CD4-positive, alpha-beta T cell treated with Interleukin-10 for 1 hour (primary cell): ENCODE measurements at regions not wholly inside any gene's neighbourhood (a gene's known extent, or its start where the extent isn't known, plus 50 kb on each side); places are given as distances from the start of the nearest gene placed in this dataset.

Source experiments
- DNase-seq: peaks from one replicate; pipeline ENCODE4 v3.0.0-alpha.2; 2020

- DNase-seq = no peak
Observed at GRCh38 chr20:19079536-19080299, 132.7 kb upstream of the SLC24A3 start.

- no peak for DNase-seq
Observed at GRCh38 chr20:19081937-19082336, 130.5 kb upstream of the SLC24A3 start.

DNA sequence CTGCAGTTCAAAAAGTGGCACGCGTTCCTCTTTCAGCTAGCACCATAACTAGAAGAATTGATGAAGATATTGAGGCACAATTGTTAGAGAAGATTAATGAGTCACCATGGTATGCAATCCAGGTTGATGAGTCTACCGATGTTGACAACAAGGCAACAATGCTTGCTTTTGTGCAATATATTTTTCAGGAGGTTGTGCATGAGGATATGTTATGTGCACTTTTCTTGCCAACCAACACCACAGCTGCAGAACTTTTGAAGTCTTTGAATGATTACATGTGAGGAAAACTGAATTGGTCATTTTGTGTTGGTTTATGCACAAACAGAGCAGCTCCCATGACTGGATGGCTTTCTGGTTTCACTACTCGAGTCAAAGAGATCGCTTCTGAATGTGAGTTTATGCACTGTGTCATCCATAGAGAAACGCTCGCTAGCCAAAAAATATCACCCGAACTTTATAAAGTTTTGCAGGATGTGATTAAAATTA is 129.3 kb upstream of the SLC24A3 start:
- no peak for DNase-seq

- no peak for DNase-seq
Observed at GRCh38 chr20:19090332-19090731, 122.1 kb upstream of the SLC24A3 start.

- DNase-seq = no peak
Observed at GRCh38 chr20:19094959-19095541, 117.4 kb upstream of the SLC24A3 start.

DNA sequence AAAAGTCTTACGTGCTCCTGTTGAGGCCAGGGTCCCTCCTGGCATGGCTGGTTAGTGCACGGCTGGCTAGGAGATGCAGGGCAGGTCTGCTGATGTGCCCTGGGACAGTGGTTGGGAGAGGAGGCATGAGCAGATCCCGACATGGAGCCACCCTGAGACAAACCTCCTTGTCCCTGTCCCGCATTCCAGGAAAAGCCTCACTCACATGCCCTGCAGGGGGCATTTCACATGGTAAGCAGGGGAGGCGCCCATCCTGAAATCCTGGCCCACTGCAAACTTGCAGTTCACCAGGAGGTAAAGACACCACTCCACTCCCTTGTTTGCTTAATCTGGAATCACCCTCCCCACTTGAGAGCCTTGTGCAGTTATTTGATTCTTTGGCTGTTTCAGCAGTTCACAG is 116.7 kb upstream of the SLC24A3 start:
- no peak for DNase-seq

DNA sequence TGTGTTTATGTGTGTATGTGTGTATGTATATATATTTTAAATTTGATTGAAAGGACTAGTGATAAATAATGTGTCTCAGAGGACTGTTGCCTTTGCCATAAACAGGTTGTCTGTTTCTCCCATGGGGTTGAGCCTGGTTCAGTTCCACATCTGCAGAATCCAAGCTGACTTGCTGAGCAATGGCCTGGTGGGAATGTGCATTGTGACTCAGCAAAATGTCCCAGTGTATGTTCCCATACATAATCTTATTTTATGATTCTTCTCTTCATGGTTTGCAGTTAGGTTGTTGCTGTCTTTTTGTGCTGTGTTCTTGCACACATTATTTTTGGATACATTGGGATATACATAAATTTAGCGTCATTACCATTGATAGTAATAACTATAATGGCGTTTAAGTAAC is 115.6 kb upstream of the SLC24A3 start:
- DNase-seq = no peak

- DNase-seq = no peak
Observed at GRCh38 chr20:19098117-19098516, 114.3 kb upstream of the SLC24A3 start.

GRCh38 chr20:19098806-19099578 is 113.5 kb upstream of the SLC24A3 start:
- no peak for DNase-seq

- DNase-seq = no peak
Observed at GRCh38 chr20:19099596-19100545, 112.6 kb upstream of the SLC24A3 start.

DNA sequence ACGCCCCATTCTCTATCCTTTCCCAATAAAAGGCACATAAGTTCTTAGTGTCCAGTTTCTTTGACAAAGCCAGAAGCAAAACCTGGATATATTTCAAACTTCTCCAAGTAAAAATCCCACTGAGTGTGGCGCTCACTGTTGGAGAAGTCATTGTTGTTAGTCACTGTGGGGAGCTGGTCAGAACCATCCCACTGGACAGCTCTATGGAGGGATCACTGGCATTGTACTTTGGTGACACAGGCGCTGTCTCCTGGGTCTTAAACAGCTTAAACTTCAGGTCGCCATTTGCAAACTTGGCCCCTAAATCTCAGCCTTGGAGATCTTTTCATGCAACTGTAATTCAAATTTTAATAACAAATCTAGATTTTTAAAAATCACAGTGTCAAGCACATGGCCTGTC is 111.5 kb upstream of the SLC24A3 start:
- DNase-seq = no peak

- DNase-seq = no peak
Observed at GRCh38 chr20:19104186-19104585, 108.3 kb upstream of the SLC24A3 start.

DNA sequence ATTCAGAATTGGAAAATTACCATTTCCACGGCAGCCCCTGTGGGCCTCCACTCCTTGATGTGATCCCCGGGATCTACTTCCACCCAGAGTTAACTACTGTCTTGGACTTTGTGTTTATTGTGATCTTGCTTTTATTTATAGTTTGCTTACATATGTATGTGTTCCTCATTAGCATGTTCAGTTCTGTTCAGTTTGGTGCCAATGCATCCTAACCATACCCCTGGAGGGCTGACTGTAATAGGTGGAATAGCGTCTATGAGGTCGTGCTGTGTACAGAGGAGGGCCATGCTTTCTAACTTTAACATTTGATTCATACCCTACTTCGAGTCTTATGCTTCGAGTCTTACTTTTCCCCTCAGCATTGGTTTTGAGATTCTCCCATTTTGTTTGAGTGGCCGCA is 104.3 kb upstream of the SLC24A3 start:
- DNase-seq = no peak

DNA sequence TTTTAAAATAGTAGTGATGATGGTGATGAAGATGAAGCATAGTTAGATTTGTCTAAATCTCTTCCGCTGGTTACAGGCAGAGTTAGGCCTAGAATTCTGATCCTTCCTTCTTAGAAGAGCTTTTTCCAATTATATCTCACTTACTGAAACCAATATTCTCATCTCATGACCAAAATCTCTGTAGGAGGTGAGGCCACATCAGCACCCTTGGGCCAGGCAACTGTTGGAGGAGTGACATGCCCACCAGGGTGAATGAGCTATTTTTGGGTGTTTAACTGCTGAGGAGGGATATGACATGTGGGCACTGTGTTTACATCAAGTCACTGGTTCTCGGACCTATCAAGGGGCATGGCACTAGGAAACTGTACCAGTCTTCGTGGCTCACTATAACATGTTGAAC is 102.2 kb upstream of the SLC24A3 start:
- no peak for DNase-seq

DNA sequence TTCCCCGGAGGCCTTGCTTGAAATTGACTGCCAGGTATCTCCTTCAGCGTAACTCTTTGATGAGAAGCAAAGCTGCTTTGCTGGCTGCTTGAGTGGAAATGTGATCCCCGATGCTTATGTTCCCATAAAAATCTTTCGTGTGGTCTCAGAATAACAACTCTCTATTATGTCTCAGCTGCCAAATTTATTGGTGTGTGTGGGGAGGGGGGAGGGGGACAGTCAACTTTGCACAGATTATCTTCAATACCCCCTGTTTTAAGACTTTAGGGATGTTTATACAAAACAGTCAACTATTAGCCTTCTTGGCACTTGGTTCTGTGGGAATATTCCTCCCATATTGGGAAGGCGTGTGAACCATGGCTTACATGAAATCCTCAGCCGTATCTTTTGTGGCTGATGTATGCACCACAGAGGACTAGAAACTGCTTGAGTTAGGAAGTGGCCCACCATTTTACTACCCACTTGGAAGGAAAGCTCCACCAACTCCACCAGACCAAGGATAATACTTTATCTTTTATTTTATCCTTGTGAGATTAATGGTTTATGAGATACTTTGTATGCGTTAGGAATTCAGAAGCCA is 101.5 kb upstream of the SLC24A3 start:
- no peak for DNase-seq

DNA sequence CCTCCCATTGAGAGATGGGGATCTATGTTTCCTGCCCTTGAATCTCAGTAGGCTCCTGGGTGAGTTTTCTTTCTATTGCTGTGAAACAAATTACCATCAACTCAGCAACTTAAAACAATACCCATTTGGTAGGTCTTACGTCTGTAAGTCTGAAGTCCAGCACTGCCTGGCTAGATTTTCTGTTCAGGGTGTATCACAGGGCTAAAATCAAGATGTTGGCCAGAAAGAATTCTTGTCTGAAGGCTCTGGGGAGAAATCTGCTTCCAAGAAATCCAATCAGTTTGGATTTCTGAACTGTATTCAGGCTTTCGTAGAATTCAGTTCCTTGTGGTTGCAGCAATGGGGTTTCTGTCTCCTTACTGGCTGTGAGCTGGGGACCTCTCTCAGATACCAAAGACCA is 99.6 kb upstream of the SLC24A3 start:
- DNase-seq = no peak

DNA sequence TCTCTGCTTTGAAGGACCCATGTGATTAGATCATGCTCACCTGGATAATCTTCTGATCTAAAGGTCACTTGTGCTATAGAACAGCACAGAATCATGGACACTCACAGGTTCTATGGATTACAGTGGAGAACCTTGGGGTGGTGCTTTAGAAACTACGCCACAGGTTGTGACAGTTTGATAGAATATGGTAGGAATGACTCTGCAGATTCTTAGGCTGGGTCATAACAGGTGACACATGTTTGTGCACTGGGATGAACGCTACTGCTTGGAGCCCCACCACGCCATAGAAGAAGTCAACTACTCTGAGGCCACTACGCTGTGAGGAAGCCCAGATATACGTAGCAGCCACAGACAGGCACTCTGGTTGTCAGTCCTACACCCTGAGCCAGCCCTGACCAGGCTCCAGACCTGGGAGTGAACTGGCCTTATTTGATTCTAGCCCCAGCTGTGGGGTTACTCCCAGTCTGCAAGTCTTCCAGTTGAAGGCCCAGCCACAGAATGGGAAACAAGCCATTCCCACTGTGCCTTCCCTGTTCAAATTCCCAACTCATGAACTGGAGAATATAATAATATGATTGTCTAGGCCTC is 99.0 kb upstream of the SLC24A3 start:
- no peak for DNase-seq

DNA sequence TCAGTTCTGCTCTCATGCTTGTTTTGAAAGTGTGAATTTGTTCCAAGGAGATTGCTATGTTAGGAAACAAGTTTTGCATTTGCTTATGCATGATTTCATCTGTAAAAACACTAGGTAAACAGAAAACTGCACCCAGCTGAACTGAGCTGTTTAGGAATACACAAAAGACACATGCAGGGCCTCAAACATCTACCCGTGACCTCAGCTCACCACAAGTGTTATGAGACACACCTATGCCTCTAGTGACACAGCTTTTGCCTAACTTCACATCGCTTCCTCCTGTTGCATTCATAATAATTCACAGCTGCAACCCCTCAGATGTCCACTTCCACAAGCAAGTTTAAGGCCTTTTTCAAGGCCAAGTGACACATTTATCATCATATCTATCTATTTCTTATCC is 98.0 kb upstream of the SLC24A3 start:
- no peak for DNase-seq

DNA sequence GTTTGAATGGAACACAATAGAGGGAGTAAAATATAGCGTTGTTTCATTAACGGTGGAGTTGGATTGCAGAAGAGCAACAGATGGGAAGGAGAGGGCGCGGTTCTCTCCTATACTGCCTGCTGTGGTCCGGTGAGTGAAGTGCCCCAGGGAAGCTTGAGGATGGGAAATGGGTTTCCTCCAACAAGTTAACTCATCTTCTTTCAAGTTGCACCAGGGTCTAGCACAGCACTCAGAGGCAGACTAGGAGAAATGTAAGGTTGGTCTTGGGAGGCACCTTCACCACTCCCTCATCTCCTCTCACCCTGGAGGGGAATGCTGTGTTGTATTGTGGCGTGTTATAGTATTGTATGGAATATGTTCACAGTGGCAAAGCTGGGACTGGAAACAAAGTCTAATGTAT is 96.9 kb upstream of the SLC24A3 start:
- DNase-seq = no peak

DNA sequence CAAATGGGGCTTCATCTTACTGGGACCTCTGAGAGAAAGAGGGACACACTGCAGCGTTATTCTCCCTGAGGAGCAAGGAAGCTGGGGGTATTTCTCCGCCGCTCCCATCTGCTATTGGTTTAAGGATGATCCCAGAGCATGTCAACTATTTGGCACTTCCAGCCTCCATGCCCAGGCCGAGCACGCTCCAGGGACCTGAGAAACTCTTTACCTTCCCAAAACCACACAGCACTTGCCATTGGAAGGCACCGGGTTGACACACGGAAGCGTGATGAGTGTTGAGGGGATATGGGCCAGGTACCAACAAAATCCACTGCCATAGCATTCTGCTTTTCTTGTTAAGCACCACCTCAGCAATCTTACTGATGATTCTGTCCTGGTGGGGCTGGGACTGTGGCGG is 92.4 kb upstream of the SLC24A3 start:
- DNase-seq = no peak

DNA sequence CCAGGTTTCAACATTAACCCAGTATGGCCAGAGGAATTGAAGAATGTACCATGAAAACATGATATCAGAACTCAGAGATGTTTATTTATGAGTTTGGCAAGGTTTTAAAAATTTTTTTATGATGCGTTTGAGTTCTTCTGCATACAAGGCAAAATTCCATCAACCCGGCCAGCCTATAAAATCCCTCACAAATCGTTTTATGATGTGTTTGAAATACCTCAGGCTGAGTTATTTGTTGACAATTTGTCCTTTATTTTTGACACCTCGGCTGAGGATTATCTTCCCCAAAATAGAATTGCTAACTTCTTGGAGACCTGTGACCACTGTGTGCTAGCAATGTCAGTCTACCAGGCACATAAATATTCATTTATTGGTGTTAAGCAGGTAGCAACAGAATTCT is 91.9 kb upstream of the SLC24A3 start:
- no peak for DNase-seq

DNA sequence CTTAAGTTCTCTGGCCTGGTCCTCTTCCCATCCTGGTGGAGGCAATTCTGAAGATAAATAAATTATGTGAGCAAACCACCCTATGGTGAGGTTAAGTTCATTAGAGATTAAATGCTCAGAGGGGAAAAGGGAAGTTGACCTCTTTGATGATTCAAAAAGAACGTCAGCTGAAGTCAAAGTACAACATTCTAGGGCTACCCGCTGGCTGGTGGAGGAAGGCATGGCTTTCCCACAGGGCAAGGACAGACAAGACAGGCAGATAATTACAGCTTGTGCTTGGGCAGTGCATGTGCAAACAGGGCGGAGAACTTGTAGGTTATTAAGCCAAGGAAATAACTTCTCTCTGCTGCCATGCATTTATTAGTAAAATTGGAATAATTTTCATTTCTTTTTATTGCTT is 91.0 kb upstream of the SLC24A3 start:
- no peak for DNase-seq
